A549 (cell line): ENCODE measurements at regions not wholly inside any gene's neighbourhood (a gene's known extent, or its start where the extent isn't known, plus 50 kb on each side); places are given as distances from the start of the nearest gene placed in this dataset.

Source experiments
- HOXA7 ChIP-seq: fragments of 250-450 bp; sonication (Bioruptor Pico); IDR thresholded peaks from 2 replicates; pipeline ENCODE4 v1.5.0; 2020; ENCODE audit warnings: mild to moderate bottlenecking, moderate library complexity
- POLR2A ChIP-seq: IDR thresholded peaks from 2 replicates; pipeline ENCODE4 v1.6.1; 2012; ENCODE audit warnings: mild to moderate bottlenecking, low read length
- TF ChIP-seq, protein P1 (sequence below): fragments of >200 bp; sonication (Bioruptor Twin); formaldehyde crosslinking; IDR thresholded peaks from 3 replicates; pipeline ENCODE4 v1.5.1; 2016

DNA sequence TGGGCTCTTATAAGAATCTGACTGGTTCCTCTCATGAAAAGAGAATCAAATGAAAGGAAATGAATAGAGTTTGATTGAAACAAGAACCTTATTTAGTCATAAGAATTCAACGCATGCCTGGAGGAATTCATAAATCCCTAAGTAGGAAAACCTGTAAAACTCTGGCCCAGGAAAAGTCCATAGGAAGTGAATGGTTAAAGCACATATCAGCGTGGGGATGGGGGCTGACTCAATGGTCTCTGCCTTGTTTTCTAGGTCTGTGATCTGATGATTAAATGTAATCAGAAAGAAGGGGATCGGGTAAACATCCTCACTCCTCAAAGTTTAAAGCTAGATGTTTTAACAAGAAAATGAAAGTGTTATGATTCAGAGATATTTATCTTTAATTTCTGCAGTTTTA, 759.4 kb upstream of the C9orf72 start:
- TF ChIP-seq HOXA7 (no peak), POLR2A (no peak)
- TF ChIP-seq, protein P1, sequence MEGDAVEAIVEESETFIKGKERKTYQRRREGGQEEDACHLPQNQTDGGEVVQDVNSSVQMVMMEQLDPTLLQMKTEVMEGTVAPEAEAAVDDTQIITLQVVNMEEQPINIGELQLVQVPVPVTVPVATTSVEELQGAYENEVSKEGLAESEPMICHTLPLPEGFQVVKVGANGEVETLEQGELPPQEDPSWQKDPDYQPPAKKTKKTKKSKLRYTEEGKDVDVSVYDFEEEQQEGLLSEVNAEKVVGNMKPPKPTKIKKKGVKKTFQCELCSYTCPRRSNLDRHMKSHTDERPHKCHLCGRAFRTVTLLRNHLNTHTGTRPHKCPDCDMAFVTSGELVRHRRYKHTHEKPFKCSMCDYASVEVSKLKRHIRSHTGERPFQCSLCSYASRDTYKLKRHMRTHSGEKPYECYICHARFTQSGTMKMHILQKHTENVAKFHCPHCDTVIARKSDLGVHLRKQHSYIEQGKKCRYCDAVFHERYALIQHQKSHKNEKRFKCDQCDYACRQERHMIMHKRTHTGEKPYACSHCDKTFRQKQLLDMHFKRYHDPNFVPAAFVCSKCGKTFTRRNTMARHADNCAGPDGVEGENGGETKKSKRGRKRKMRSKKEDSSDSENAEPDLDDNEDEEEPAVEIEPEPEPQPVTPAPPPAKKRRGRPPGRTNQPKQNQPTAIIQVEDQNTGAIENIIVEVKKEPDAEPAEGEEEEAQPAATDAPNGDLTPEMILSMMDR: no peak
